Islet of Langerhans (tissue), 1 donor: ENCODE measurements at regions not wholly inside any gene's neighbourhood (a gene's known extent, or its start where the extent isn't known, plus 50 kb on each side); places are given as distances from the start of the nearest gene placed in this dataset.

Source experiments
- FAIRE-seq: peaks from one replicate; lab custom pipeline; 2011; peaks lifted over from hg19 to GRCh38; lab: Jason Lieb, UNC

DNA sequence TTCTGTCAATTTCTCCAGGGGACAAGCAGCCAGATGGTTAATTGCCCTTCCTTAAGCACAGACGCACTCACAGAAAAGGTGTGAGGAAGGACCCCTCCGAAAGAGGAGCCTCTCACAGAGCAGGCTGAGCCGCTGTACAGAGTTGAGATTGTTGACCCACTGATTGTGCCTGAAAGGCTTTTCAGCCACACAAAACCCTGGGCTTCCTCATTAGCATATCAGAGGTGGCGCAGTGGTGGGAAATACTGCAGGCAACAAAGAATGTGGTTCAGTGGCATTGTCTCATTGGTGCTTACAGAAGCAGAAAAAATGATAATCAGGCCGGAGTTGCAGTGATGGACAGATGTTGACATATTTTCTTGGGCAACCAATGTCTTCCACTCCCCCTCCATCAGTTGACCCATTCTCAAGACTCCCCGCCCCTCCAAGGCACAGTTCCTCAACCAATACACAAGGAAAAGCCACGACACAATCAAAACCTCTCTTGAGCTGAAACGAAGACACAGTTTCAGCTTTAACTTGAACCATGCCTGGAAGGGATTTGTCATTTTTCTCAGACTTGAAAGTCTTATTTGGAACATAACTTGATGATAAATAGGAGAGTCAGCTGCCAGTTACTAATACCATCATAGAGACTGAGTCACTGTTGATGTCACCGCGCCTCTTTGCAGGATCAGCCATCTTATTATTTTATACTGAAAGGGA, 53.1 kb downstream of the ATXN3L start:
- no peak for FAIRE-seq

DNA sequence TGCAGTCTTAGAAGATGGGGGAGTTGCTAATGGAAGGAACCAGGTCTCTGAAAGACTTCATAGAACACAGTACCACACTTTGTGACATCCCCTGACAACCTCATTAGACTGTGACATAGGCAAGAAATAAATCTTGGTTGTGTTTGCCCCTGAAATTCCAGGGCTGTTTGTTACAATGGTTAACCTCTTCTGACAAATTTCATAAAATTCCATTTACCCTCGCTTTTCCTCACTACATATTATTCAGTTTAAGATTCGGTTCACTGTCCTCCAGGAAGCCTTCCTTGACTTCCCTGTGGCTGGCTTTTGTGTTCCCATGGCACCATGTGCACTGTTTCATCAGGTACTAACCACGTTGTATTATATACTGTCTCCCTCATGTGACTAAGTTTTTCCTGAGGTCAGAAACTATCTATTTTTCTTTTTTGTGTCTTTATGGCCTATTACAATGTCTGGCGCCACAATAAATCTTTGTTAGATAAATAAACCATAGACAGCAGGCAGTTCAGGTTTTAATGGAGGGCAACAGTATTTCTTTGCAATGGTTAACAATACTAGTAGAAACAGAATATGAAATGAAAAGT, 54.2 kb downstream of the ATXN3L start:
- no peak for FAIRE-seq

DNA sequence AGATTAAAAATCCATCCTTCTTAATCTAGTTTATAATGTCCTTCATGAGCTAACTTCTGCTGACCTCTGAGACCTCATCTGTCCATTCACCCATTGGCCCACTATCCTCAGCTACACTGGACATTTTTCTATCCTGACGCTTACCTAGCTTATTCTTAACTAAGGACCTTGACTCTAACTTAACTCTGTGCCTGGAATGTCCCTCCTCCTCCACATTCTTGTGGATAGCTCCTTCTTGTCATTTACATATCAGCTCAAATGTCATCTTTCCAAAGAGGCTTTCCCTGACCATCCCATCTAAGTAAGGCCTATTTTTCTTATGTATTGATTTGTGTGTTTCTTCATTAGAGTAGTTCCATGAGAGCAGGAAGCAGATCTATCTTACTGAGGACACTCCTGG, 54.7 kb downstream of the ATXN3L start:
- no peak for FAIRE-seq

DNA sequence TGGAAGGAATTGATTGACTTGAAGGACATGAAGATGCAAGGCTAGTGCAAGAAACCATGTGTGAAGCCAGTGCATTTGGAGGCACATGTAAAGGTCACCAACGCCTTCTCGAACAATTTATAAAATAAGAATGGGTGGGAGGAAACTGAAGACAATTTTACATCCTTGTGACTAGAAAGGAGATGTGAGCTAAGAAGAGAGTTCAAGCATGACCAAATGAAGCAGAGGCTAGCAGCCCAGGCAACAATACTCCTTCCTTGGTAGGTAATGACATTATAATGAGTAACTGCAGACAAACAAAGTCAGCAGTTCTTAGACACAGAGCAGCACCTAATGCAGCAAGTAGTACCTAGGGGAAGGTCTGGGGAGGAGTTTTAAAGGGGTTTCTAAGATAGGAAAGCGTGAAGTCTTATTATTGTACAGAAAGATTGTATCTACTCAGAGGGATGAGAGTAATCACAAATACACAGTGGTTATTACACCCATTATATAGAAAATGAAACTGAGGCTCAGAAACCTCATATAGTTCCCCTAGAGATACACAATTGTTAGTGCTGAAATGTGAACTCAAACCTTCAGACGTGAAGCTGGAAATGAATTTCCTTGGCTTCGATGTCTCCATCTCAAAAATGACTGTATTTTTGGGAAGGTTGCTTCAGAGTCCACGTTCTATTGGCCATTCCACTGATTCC, 56.1 kb downstream of the ATXN3L start:
- FAIRE-seq: no peak

DNA sequence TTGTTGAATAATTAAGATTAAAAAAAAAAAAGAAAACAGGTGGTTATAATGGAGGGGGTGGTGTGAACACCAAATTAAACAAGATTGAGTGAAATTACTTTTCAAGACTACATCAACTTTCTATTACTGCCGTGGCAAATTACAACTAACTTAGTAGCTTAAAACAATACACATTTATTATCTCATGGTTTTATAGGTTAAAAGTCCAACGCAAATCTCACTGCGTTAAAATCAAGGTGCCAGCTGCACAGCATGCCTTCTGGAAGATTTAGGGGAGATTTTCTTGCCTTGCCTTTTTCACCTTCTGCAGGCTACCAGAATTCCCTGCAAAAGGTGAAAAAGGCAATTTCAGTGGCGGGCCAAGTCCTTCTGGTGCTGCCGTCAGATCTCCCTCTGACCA, 58.5 kb downstream of the ATXN3L start:
- FAIRE-seq: no peak

DNA sequence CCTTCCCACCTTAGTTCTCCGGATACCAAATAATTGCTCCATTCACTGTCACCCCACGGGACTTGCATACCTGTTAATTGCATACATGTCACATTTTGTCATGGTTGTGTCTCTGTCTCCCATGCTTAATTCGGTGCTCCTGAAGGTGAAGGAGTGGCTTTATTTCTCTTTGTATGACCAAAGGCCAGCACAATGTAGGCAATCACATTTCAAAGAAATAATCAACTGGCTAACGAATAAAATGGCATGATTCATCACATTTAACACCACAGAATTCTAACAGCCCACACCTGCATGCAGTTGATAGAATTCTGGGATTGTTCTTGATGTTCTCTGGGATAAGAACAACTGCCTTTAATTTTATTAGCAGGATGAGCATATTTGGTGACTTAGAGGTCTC, 59.3 kb downstream of the ATXN3L start:
- no peak for FAIRE-seq

DNA sequence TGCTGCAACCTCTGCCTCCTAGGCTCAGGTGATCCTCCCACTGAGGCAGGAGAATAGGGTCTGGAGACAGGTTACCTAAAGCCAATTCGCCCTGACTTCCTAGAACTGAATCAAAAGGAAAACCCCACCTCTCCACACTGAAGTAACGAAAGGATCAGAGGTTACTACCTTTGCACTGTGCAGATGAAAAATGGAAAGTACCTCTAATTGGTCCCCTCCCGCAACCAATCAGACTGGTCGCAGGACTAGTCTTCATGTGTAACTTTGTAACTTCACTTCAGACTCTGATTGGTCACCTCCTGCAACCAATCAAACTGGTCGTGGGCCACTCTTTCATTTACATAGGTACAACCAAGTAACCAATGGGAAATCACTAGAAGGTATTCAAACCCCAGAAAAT, 61.1 kb downstream of the ATXN3L start:
- no peak for FAIRE-seq

DNA sequence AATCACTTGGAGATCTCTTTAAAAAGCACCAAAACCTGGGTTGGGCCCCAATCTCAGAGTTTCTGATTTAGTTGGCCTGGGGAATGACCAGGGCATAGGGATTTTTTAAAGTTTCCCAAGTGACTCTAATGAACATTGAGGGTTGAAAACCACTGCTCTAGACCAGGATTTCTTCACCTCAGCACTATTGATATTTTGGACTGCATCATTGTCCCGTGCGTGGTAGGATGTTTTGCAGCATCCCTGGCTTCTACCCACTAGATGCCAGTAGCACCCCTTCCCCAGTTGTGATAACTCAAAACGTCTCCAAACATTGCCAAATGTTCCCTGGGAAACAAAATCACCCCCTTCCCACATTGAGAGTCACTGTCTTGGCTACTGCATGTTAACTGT, 61.8 kb downstream of the ATXN3L start:
- FAIRE-seq: no peak

DNA sequence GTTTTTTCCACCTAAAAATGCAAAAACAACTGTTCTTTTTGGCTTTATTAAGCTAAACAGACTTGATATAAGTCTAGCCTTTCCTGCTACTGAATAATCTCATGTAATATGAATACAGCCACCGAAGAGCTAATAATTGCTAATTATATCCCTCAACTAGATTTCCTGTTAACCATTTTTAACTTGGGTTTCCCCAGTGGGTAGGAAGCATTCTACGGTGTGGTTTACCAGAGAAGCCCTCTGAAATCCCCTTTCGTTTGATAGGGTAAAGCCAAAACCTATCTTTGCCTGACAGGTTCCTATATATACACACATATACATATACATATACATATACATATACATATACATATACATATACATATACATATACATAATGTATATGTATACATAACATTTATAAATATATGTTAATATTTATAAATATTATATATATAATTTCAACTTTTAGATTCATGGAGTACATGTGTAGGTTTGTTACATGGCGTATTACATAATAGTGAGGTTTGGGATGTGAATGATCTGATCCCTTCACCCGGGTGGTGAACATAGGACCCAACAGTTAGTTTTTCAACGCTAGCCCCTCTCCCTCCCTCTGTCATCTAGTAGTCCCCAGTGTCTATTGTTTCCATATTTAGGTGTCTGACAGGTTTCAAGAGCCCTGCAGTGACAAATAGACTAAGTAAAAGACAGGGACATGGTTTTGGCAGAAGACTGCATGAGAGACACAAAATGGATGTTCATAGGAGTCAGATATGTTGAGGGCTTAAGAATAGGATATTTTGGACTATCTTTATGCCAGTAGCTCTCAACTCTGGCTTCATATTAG, 62.4 kb downstream of the ATXN3L start:
- FAIRE-seq: peak; percentile 21

DNA sequence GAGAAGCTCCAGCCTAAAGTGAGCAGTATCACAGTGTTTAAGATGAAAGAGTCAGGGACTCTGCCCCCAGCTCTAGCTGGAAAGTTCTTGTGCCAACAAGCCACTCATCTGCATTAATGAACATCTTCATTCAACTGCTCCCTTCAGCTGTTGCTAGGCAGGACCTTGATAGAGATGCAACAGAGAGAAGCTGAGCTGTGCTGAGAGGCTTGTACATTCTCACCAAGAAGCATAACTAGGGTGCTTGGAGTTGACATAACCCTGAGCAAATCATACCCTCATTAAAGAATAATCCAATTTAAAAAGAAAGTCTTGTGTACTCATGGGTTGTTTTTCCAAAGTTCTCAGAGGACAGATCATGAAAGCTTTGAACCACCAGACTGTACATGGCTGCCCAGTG, 63.2 kb downstream of the ATXN3L start:
- no peak for FAIRE-seq

DNA sequence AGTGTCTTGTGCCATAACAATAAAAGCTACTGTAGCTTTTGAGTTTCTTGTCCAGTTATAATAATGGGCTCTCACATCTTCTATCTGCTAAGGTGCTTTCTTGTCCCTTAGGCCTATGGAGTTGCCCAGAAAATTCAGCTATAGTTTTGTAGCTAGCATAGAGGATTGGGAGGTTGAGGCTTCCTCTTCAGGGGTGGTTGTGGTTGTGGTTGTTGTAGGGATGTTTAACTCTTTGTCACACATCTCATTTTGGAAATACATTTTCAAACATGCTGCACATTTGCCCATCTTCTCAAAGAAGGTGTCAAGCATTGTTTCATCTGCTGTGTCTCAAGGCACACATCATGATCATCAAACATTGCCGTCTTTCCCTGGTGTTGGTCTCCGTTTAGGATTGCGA, 65.0 kb downstream of the ATXN3L start:
- no peak for FAIRE-seq

DNA sequence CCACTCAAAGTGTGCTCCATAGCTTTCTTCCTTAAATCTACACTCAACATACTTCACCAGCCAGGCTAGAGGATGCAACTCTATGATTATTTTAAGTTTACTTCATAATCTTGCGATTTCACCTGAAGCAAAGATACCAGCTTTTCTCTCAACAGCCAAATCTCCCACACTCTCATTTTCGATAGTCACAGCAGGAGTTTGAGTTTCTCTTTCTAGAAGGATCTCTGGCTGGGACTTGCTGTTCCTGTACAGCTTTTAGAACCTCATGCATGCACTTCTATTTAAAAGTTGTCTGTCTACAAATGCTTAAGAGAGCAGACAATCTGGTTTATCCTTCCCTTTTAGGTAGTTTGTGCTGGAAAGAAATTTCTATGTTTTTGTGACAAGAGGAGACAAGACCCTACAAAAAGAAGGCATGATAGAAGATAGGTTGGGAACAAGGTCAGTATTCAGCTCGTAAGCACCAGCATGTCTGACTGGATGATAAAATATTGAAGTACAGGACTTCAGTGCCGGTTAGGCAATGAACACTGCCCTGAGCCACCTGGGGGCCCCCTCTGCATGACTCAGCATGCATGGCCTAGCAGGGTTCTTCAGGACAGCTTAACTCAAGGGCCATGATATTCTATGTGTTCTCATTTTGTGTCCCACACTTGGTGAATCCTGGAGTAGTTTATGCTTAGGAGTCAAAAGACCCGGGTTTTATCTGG, 65.6 kb downstream of the ATXN3L start:
- FAIRE-seq: no peak

DNA sequence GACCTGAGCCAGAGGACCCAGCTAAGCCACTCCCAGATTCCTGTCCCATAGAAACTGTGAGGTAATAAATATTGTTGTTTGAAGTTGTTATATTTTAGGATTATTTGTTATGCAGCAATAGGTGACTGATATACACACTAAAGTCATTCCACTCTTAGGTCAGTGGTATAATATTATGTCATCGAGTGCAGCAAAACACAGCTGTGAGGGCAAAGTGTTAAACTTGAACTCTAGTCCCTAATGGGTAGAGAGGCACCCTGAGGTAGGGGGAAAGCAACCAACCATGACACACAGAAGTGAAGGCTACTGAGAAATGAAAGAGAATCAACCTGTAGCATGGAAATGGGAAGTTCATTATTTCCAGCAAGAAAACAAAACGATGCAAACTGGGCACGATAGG, 66.6 kb downstream of the ATXN3L start:
- no peak for FAIRE-seq

DNA sequence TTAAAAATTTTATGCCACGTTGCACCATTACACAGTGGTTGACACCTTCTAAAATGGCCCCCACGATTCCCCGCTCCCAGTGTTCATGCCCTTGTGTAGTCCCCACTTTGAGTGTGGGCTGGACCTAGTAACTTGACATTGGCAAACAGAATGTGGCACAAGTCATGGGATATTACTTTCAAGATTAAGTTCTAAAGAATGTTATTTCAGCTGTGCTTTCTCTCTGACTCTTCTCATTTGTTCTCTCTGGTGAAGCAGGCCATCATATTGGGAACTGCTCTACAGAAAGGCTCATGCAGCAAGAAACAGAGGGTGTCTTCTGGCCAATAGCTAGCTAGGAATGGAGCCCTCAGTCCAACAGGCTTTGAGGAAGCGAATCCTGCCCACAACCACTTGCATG, 67.1 kb downstream of the ATXN3L start:
- FAIRE-seq: no peak

DNA sequence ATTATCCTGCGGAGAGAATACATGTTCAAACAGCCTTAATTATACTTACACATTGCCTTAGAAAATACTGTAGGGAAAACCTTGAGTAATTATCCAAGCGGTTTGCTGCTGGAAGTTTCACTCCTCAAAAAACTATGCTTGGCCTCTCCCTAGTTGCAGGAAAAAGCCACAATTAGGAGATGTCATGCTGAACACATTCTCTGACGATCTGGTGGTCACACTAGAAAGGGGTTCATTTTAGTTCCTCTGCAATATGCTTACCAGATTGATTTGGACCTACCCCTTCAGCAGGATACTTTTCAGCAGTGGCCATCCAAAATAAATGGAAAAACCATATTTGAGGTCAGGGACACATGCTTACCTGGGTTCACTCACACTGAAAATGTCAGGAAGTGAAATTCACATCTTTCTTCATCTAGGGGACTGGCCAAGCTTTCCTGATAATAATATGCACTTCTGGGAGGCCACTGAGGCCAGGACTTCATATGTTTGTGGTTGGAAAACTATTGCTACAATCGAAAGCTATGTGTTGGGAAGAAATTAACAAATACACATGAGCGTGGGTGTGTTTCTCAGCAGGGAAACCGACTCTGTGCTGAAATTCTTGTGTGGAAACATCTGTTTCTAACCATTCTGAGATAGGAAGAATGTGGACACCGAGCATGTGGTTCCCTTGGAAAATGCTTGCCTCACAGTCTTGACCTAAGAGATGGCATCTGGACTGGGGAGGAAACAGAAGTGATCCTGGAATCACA, 68.8 kb downstream of the ATXN3L start:
- FAIRE-seq: no peak

DNA sequence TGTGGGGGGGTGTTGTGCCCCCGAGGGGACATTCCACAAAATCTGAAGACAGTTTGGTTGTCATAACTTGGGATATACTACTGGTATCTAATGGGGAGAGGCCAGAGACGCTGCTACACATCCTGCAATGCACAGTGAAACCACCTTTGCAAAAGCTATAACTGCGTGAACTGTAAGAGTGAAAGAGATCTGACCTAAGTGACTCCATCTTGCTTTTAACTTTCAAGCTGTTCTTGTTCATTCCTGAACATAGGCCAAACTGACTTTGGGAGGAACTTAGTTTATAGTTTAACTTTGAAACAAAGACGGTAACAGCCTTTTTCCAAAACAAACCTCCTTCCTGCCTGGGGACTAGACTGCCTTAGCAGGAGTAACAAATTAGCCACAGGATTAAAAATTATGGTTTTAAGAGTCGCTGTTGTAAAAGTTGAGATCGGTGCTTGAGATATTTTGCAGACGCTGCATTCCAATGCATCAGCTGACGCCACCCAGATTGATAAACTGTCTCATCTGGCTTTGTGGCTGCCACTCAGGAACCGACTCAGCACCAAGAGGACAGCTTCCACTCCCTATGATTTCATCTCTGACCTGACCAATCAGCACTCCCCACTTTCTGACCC, 70.9 kb downstream of the ATXN3L start:
- no peak for FAIRE-seq

DNA sequence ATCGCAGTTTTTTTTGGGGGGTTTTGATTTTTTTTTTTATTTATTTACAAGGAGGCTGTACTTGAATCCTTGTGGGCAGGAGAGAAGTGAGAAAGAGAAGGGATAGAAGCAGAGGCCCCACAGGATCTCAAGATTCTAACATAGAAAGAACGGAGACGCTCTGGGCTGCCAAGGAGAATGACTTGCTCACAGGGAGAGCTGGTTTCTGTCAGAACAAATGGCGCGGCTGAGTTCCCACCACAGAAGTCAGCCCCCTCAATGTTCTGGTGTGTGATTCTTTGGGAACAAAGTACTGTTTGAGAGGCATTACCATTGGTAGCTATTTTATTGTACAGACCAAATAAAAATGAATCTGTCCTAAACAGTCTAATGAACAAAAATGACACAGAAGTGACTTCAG, 80.6 kb downstream of the ATXN3L start:
- no peak for FAIRE-seq

DNA sequence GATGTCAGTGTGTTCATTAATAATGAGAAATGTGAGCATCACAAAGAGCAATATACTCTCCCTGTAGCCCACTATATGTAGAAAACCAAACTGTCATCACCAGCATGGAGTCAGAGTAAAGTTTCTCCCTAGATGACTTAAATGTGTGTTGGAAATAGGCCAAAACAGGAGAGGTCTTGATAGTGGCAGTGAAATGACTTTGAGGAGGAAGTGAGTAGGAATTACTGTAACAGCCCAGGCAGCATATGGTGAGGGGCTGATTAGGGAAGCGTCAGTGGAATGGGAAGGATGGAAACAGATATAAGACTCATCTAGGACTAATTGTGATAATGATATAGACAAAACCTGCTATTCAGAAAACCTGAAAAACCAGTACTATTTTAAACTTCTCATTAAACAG, 83.9 kb downstream of the ATXN3L start:
- no peak for FAIRE-seq

DNA sequence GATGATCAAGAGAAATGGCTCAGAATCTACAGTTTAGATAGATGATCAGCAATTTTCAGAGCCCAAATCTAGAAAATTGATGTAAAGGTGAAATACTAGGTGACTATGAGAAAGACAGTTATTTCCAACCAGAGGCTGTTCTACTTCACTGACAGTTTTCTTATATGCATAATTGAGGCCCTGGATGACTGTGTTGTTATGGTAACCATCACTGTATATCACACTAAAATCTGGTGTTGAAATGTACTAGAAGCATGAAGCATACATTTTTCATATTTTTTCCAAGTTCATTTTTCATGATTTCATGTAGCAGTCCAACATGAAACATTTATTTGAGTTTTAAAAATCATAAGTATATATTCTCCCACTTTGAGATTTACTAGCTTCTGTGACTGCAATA, 87.4 kb downstream of the ATXN3L start:
- FAIRE-seq: no peak

DNA sequence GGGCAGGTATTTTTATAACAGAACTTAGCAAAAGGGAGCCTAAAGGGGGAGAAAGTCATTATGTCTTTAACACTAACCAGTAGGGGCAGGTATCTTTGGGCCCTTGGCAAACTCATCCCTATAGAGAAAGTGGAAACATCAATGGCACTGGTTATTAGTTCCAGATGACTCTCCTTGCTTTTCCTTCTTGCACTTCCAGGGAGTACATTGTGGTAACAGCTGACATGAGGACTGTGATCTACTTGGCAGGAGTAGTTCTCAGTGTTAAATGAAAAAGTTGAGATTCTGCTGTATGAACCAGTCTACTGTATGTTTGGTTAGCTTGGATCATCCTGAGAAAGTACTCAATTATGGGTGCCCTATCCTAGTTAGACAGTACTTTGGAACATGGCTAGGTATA, 93.6 kb downstream of the ATXN3L start:
- FAIRE-seq: no peak

DNA sequence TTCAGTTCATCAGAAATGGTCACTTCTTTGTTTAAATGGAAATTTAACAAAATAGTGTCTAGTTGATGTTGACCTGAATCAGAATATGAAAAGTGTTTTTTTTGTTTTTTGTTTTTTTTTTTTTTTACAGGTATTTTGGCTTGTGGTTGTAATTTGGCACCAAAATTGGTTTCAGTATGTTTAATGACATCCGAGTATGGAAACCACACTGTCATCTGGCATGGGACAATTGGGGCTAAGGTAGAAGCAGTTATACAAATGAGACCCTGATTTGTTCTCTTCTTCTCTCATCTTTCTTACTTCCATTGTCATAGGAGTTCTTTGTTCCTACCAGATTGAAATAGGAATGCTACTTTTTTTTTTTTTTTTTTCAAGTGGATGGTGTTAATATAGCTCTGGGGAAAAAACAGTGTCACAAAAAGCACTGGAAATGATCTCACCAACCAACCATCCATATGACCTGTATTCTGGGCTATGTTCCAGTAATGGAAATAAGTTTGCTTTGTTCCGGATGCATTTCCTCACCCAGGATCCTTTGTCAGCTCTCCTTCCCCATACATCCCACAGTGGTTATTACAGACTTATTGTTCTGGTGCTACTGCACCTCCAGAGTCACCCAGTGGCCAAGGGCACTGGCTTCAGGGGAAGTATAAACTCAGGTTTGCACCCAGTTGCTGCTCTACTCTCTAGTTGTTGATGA, 95.8 kb downstream of the ATXN3L start:
- peak; percentile 89 for FAIRE-seq
